Medulla oblongata (tissue), 1 donor: ENCODE measurements at regions not wholly inside any gene's neighbourhood (a gene's known extent, or its start where the extent isn't known, plus 50 kb on each side); places are given as distances from the start of the nearest gene placed in this dataset.
"Not testable (repeated sequence)": the region's sequence is repeated elsewhere in the genome, so short reads cannot be mapped to it uniquely, and the experiment has no call there.

Source experiments
- DNase-seq: peaks from one replicate; pipeline ENCODE4 v3.0.0-alpha.2; 2015; ENCODE audit errors: extremely low spot score

DNA sequence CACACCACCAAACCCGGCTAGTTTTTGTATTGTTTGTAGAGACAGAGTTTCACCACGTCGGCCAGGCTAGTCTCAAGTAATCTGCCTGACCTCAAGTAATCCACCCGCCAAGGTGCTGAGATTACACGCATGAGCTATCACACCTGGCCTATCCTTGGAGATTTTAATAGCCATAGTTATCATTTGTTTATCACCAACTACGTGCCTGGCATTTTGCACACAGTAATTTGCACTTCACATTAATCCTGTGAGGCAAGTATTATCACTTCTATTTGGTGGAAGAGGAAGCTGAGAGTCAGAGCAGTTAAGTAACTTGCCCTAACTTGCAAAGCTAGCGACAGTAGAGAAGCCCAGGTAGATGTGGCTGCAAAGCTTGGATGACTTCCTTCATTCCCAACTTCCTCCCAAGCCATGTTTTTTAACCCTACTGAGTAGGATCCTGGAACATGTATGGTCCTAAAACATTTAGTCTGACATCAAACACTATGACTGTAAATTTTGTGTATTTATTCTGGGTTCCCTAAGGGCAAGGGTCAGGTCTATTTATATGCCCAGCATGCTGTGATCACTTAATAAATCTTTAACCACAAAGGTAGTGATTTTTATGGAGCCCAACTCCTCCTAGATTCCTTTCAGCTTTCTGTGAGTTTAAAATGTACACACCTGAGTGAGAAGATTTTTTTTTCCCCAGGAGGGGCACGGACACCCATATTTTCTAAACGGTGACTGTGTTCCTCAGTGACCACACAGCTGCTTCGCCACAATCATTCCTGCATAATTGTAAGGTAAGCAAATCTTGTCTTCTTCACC is 100.2 kb upstream of the RAI14 start:
- no peak for DNase-seq

DNA sequence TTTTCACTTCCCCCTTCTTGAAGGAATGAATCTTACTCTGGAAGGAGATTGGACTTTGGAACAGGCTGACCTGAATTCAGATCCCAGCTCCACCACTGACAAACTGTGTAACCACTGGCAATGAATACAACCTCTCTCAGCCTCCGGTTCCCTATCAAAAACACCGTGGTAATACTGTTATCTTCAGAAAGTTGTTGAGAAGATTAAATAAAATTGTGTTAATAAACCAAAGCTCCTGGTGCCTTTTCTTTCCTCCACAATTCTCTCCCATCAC is 99.7 kb upstream of the RAI14 start:
- DNase-seq: no peak

GRCh38 chr5:34561581-34561980 is 94.5 kb upstream of the RAI14 start:
- not testable (repeated sequence) for DNase-seq

GRCh38 chr5:34562791-34563190 is 93.3 kb upstream of the RAI14 start:
- DNase-seq: no peak

DNA sequence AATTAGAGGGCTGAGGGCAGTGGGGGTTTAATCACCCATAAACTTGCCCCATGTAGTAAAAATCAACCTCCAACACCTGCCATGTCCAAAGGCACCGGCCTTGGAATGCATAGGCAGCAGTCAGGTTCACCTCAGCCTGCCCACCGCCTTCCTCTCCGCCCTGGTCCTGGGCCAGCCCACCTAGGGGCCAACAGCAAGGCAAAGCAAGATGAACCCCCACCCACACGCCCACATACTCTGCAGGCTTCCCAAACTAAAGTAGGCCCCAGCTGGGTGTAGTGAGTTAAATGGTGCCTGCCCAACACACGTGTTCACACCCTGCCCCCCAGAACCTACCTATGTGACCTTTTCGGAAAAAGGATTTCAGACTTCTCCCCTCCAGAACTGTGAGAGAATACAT is 92.9 kb upstream of the RAI14 start:
- DNase-seq: no peak

DNA sequence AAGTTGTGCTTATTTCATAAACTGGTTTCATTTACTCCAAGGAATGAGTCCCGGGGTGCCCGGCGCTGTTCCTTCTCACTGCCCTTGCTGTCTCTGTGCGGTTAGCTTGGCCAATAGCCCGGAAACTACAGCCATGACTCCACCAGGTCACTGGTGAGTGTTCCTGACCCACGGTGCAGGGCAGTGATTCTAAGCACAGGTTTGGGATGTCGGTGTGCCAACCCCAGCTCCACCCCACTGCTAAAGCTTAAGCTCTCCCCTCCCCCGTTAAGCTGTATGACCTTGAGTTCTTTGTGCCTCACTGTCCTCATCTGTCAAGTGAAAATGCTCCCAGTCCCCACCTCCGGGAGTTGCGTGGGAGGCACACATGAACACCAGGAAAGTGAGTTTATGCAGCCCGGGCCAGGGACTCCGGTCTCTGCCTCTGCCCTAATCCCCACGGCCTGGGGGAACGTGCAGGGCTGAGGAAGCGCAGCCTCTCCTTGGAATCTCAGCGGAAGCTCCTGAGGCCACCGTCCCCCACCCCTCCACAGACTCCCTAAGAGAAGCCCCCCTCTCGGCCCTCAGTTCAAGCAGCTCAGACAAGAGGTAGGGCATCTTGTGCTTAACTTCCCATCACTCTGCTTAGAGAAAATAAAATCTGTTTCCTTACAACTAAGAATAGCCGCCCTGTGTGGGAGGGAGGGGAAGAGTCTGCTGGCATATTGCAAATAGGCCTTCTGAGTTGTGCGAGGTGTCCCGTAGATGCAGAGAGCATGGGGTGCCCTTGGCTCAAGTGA is 92.0 kb upstream of the RAI14 start:
- DNase-seq: no peak

GRCh38 chr5:34564710-34565235 is 91.4 kb upstream of the RAI14 start:
- DNase-seq: no peak

DNA sequence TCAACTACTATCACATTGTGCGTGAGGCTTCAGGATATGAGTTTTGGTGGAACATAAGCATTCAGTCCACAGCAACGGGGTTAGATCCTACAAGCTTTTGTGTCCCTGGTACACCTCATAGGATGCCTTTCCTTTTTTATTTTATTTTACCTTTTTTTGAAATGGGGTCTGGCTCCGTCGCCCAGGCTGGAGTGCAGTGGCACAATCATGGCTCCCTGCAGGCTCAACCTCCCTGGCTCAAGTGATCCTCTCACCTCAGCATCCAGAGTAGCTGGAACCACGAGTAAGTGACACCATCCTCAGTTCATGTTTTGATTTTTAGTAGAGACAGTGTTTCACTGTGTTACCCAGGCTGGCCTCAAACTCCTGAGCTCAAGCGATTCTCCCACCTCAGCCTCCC is 86.0 kb upstream of the RAI14 start:
- no peak for DNase-seq

DNA sequence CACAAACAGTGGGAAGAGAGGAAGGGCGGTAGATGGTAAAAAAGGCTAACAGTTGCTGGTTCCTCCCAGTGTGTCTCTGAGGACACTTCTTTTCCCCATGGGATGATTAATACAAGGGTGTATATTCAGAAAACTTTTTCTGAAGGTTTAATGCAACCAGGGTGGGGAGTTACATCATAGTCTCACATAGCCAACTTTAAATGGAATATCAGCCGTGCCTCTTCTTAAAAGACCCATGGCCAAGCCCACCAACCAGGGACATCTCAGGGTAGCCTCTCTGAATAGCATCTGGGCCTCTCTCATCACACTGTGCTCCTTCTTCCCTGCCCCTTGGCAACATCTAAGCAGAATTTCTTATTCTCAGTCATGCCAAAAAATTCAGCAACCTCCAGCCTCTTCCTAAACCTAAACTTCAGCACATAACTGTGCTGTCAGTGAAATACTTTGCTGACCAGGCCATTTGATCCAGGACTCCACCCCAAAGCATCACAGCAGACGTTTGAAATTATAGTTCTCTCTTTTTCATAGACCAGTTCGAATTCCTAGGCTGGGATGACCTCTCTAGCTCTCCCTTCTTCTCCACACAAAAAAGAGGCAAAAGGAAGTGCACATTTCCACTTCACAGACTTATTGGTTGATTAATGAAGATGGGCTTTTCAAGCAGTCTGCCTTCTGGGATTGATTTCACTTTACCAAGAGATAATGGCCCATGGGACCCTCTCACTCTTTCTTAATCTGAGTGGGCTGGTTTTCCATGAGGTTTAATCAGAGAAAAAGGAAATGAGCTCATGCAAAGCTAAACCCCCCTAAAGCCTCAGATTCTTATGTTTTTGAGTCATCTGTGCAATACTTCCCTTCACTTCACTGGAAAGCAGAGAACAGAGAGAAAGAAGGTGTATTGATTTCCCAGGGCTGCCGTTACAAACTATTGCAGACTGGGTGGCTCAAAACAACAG is 85.1 kb upstream of the RAI14 start:
- DNase-seq: no peak

- no peak for DNase-seq
These were observed 84.5 kb upstream of the RAI14 start for GRCh38 chr5:34571677-34572041.

DNA sequence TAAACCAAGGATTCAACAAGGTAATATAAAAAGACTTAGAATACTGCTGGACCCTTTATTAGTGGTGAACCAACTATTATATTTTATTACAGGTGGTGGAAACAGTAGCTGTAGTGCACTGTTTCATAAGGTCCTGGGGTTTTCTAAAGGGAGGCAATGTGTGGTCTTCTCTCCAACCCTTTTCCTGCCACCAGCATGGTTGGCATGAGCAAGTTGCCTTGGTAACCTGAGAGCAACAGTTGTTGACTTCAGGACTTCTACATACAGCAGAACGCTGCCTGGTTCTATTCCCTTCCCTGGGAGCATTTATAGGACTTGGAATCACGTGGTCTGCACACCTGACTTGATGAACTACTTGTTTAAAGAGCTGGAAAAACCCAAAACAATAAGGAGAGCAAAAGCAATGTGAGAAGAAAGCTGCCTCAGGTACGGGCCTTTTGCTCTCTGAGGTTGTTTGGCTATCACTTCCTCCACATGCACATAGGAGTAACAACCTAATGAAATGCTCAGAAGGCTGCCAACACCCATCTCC is 81.1 kb upstream of the RAI14 start:
- no peak for DNase-seq

DNA sequence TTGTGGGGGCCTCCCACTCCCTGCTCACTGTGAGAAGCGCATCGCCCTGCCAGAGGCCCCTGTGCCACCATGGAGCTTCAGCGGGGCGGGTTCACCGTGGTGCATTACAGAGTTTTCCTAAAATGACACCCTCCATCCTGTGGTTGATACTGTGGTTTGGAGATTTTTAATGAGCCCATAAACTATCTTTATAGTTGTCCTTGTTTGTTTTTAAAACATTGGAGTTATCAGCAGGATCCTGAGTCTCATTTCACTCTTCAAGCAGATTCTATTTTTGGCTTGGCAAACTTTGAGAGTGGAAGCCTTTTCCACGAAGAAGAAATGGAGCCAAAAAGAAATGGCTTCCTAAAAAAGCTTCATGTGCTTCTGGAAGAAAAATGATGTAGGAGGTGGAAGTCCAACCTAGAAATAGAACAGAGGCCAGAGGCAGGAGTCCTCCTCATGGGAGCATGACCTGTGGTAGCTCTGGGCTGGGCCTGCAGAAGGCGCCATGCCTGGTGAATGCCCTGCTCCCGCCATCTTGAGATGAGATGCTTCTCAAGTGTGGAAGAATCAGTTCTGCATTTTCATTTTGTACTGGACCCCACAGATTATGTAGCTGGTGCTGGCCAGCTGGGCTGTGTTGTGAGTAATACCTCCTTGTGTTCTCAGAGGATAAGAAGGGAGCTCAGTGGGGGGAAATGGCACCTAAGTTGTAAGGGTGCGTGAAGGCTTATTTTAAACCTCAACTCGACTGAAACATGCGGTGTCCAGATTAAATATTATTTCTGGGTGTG is 79.0 kb upstream of the RAI14 start:
- DNase-seq: no peak

- no peak for DNase-seq
These were observed 77.2 kb upstream of the RAI14 start for GRCh38 chr5:34578962-34579361.

GRCh38 chr5:34580983-34581382 is 75.1 kb upstream of the RAI14 start:
- no peak for DNase-seq

GRCh38 chr5:34582371-34582770 is 73.8 kb upstream of the RAI14 start:
- no peak for DNase-seq

DNA sequence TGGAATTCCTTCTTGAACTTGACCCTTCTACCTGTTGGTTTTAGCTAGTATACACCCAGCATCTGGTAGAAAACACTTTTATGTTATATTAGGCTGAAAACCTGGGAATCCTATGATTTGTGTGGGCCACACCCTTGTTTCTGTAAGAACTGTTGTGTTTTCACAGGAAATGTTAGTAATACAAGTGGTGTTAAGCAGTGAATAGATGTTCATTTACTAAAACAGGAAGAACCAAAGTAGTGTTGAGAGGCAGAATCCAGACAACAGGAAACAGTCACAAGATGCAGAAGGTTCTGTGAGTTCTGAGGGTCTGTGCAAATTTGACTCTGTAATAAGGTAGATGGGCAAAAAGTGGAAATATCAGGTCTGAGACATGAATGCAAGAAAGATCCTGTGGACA is 73.0 kb upstream of the RAI14 start:
- DNase-seq: no peak

DNA sequence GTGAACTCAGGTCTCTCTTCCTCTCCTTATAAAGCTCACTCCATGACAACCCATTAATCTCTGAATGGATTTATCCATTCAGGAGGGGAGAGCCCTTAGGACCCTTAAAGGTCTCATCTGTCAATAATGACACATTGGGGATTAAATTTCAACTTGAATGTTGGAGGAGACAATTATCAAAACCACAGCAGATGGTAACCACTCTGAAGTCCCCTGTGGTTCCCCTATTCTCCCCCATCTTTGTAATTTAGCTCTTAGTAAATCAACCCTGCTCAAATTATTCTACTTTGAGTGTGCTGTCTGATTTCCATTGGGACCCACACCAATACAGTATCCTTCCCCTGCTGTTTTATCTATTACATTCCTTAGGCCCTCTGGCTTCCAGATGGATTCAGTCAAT is 72.0 kb upstream of the RAI14 start:
- DNase-seq: no peak

GRCh38 chr5:34585601-34586104 is 70.5 kb upstream of the RAI14 start:
- DNase-seq: no peak

DNA sequence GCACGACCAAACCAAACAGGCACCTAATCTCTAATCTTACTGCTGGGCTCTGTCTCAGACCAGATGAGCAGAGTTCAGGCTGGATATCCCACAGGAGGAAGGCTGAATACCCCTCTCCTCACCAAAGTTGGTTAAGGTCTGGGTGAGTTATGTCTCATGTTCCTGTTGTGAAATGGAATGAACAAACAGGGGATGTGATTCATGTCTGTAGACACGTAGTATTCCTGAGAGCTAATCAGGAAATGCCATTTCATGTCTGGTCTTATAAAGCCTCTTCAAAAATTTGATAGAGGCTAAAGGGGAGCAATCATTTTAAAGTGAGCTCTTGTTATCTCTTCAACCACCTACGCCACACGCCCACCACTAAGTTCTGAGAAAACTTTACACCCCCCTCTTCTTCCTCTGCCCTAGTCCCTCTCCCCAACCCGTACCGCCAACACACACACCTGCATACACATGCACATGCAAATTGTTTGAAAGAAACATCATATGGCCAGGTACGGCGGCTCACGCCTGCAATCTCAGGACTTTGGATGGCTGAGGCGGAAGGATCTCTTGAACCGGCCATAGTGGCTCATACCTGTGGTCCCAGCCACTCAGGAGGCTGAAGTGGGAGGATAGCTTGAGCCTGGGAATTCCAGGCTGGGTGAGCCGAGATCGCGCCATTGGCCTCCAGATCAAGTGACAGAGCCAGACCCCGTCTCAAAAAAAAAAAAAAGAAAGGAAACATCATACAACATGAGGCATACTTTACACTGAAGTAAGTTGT is 69.8 kb upstream of the RAI14 start:
- no peak for DNase-seq
